ENCODE measurements at regions not wholly inside any gene's neighbourhood (a gene's known extent, or its start where the extent isn't known, plus 50 kb on each side); places are given as distances from the start of the nearest gene placed in this dataset.

- TF ChIP-seq CTCF (conservative IDR thresholded peaks at IDR 0.05 in 1 of 2, IDR thresholded peaks at IDR 0.05 in 1 of 2; ENCODE audit: extremely low read depth in 1 of 2, insufficient read depth in 1 of 2, low read depth in 1 of 2, low read length in 2 of 2), result no peak
- no peak for TF ChIP-seq EZH2 (IDR thresholded peaks at IDR 0.05; ENCODE audit: borderline replicate concordance, low read length)
Observed at GRCh38 chr21:15659753-15660422, 69.9 kb upstream of the USP25 start.
